WTC11 (cell line): ENCODE measurements at regions not wholly inside any gene's neighbourhood (a gene's known extent, or its start where the extent isn't known, plus 50 kb on each side); places are given as distances from the start of the nearest gene placed in this dataset.

Experiments
- ATAC-seq: fragments of 200-7000 bp; cut with Tn5 transposase; 2 replicates; pipeline ENCODE4 v1.10.0; 2021; ENCODE audit warnings: mild to moderate bottlenecking, moderate library complexity
- CTCF ChIA-PET: fragments of 300-600 bp; sonication (Branson Sonifier 250); formaldehyde crosslinking; loops from one replicate; lab custom pipeline; 2021; ENCODE audit warnings: antibody characterized with exemption; lab: Charles Lee
- POLR2A ChIA-PET: fragments of 350-600 bp; sonication (Branson Sonifier 250); formaldehyde crosslinking; loops from one replicate; lab custom pipeline; 2021; ENCODE audit warnings: antibody characterized with exemption; lab: Charles Lee
- DNase-seq: peaks from one replicate; pipeline ENCODE4 v3.0.0; 2021; ENCODE audit warnings: low spot score
- H3K27ac Mint-ChIP-seq: 2 replicates; pipeline ENCODE4 v1.8.0; 2021; ENCODE audit warnings: mixed read lengths
- H3K27me3 Mint-ChIP-seq: 2 replicates; pipeline ENCODE4 v1.8.0; 2021; ENCODE audit warnings: low read depth, mild to moderate bottlenecking, moderate library complexity, mixed read lengths
- H3K36me3 Mint-ChIP-seq: 2 replicates; pipeline ENCODE4 v1.8.0; 2021; ENCODE audit warnings: mixed read lengths
- H3K4me1 Mint-ChIP-seq: 2 replicates; pipeline ENCODE4 v1.8.0; 2022; ENCODE audit warnings: mixed read lengths
- H3K4me3 Mint-ChIP-seq: 2 replicates; pipeline ENCODE4 v1.8.0; 2021; ENCODE audit warnings: mild to moderate bottlenecking, moderate library complexity, mixed read lengths
- H3K9me3 Mint-ChIP-seq: 2 replicates; pipeline ENCODE4 v1.8.0; 2021; ENCODE audit warnings: mixed read lengths
- ATF2 ChIP-seq: sonication (generic); formaldehyde crosslinking; IDR thresholded peaks from 2 replicates; pipeline ENCODE4 v1.8.1; 2022; ENCODE audit warnings: low read depth, missing genetic modification reagents, borderline replicate concordance
- CBFB ChIP-seq: sonication (generic); formaldehyde crosslinking; IDR thresholded peaks from 2 replicates; pipeline ENCODE4 v1.8.1; 2022; ENCODE audit warnings: mild to moderate bottlenecking, low read depth, missing genetic modification reagents
- CREB1 ChIP-seq: sonication (generic); formaldehyde crosslinking; IDR thresholded peaks from 2 replicates; pipeline ENCODE4 v1.8.0; 2023; ENCODE audit warnings: mild to moderate bottlenecking, missing genetic modification reagents
- E2F4 ChIP-seq: sonication (generic); formaldehyde crosslinking; IDR thresholded peaks from 2 replicates; pipeline ENCODE4 v1.8.1; 2022; ENCODE audit warnings: low read depth, mild to moderate bottlenecking, moderate library complexity, missing genetic modification reagents, borderline replicate concordance
- ESRRA ChIP-seq: sonication (generic); formaldehyde crosslinking; IDR thresholded peaks from 2 replicates; pipeline ENCODE4 v1.8.1; 2022; ENCODE audit warnings: mild to moderate bottlenecking, missing genetic modification reagents, borderline replicate concordance
- FOXP4 ChIP-seq: sonication (generic); formaldehyde crosslinking; IDR thresholded peaks from 2 replicates; pipeline ENCODE4 v1.8.0; 2022; ENCODE audit warnings: mild to moderate bottlenecking, missing genetic modification reagents
- HMGA2 ChIP-seq: fragments of 250-450 bp; sonication (Bioruptor Pico); IDR thresholded peaks from 2 replicates; pipeline ENCODE4 v1.4.0; 2021; ENCODE audit warnings: mild to moderate bottlenecking, moderate library complexity
- HMGXB4 ChIP-seq: sonication (generic); formaldehyde crosslinking; IDR thresholded peaks from 2 replicates; pipeline ENCODE4 v1.8.1; 2023; ENCODE audit warnings: mild to moderate bottlenecking, moderate library complexity, missing genetic modification reagents
- NFYB ChIP-seq: sonication (generic); formaldehyde crosslinking; conservative IDR thresholded peaks from 2 replicates; pipeline ENCODE4 v1.8.0; 2022; ENCODE audit warnings: low read depth, missing genetic modification reagents
- PREB ChIP-seq: sonication (generic); formaldehyde crosslinking; IDR thresholded peaks from 2 replicates; pipeline ENCODE4 v1.8.1; 2022; ENCODE audit warnings: mild to moderate bottlenecking, missing genetic modification reagents, moderate library complexity, borderline replicate concordance
- PRRX2 ChIP-seq: fragments of 250-450 bp; sonication (Bioruptor Pico); IDR thresholded peaks from 2 replicates; pipeline ENCODE4 v1.8.0; 2021; ENCODE audit warnings: mild to moderate bottlenecking
- TEAD1 ChIP-seq: sonication (generic); formaldehyde crosslinking; IDR thresholded peaks from 2 replicates; pipeline ENCODE4 v1.8.0; 2022; ENCODE audit warnings: mild to moderate bottlenecking, missing genetic modification reagents
- TEAD4 ChIP-seq: sonication (generic); formaldehyde crosslinking; IDR thresholded peaks from 2 replicates; pipeline ENCODE4 v1.8.0; 2022; ENCODE audit warnings: mild to moderate bottlenecking, missing genetic modification reagents
- USF1 ChIP-seq: sonication (generic); formaldehyde crosslinking; IDR thresholded peaks from 2 replicates; pipeline ENCODE4 v1.8.0; 2022; ENCODE audit warnings: mild to moderate bottlenecking, missing genetic modification reagents
- ZNF121 ChIP-seq: sonication (generic); formaldehyde crosslinking; IDR thresholded peaks from 2 replicates; pipeline ENCODE4 v1.8.0; 2023; ENCODE audit warnings: missing genetic modification reagents
- ZNF263 ChIP-seq: sonication (generic); formaldehyde crosslinking; IDR thresholded peaks from 2 replicates; pipeline ENCODE4 v1.8.1; 2022; ENCODE audit warnings: low read depth, mild to moderate bottlenecking, moderate library complexity, missing genetic modification reagents
- ZNF423 ChIP-seq: fragments of 250-450 bp; sonication (Bioruptor Pico); IDR thresholded peaks from 2 replicates; pipeline ENCODE4 v2.1.2; 2022; ENCODE audit warnings: mild to moderate bottlenecking, moderate library complexity
- ZNF671 ChIP-seq: fragments of 250-450 bp; sonication (Bioruptor Pico); IDR thresholded peaks from 2 replicates; pipeline ENCODE4 v1.8.0; 2021; ENCODE audit warnings: mild to moderate bottlenecking

- CTCF ChIA-PET, result interaction anchor here (0.9 to 5.3 kb wide), 4 partner anchors 12 to 212 kb away, joined by 3 to 41 read pairs (median 6); no protein-coding TSS in a partner anchor
- H3K27ac Mint-ChIP-seq, result no peak overlapping the region
- H3K9me3 Mint-ChIP-seq, result peaks cover 22% of the 10 kb centered on the region
- peaks cover 13% of the 10 kb centered on the region for H3K27me3 Mint-ChIP-seq
- DNase-seq (no peak), ATAC-seq (no peak)
- no peak overlapping the region for H3K4me3 Mint-ChIP-seq
- H3K36me3 Mint-ChIP-seq, result 0 out of 2 replicates have a peak, but pooled peaks cover 2% of the 10 kb centered on the region
- H3K4me1 Mint-ChIP-seq, result peaks cover 27% of the 10 kb centered on the region
- TF ChIP-seq TEAD4 (no peak), ZNF263 (CRISPR knock-in tag) (no peak), E2F4 (CRISPR knock-in tag) (no peak)
- TF ChIP-seq, all 79 proteins: peak for 0
- POLR2A ChIA-PET, result no interaction called here
These were observed 132.2 kb downstream of the IRF8 start for GRCh38 chr16:86031141-86031678.

- no peak overlapping the region for H3K4me3 Mint-ChIP-seq
- DNase-seq (no peak), ATAC-seq (peak; percentile 47)
- peaks cover 27% of the 10 kb centered on the region for H3K4me1 Mint-ChIP-seq
- ChIA-PET CTCF (interaction anchor here (1.0 to 5.3 kb wide), 4 partner anchors 12 to 308 kb away, joined by 3 to 41 read pairs (median 4); no protein-coding TSS in a partner anchor), POLR2A (no interaction called here)
- peaks cover 16% of the 10 kb centered on the region for H3K9me3 Mint-ChIP-seq
- no peak overlapping the region for H3K27ac Mint-ChIP-seq
- 0 out of 2 replicates have a peak, but pooled peaks have one; percentile 21 for TF ChIP-seq ZNF423 (CRISPR knock-in tag)
- TF ChIP-seq HMGA2, result no peak
- TF ChIP-seq ZNF263 (CRISPR knock-in tag), result peak; percentile 44; the same call in 1 of the 2 replicates
- TF ChIP-seq TEAD1, result no peak
- no peak for TF ChIP-seq ZNF121 (CRISPR knock-in tag)
- peaks cover 9% of the 10 kb centered on the region for H3K27me3 Mint-ChIP-seq
- H3K36me3 Mint-ChIP-seq, result 0 out of 2 replicates have a peak, but pooled peaks cover 2% of the 10 kb centered on the region
These were observed 134.1 kb downstream of the IRF8 start for GRCh38 chr16:86033016-86033474.

- Mint-ChIP-seq H3K27ac (no peak overlapping the region), H3K9me3 (peaks cover 10% of the 10 kb centered on the region), H3K27me3 (peaks cover 5% of the 10 kb centered on the region), H3K4me1 (peaks cover 27% of the 10 kb centered on the region), H3K4me3 (no peak overlapping the region), H3K36me3 (0 out of 2 replicates have a peak, but pooled peaks cover 2% of the 10 kb centered on the region)
- ATAC-seq (no peak), DNase-seq (no peak)
- POLR2A ChIA-PET, result no interaction called here
- CTCF ChIA-PET, result interaction anchor here (0.8 to 5.3 kb wide), 3 partner anchors 11 to 15 kb away, joined by 3 to 41 read pairs (median 5); no protein-coding TSS in a partner anchor
- TF ChIP-seq FOXP4 (CRISPR knock-in tag) (no peak), ATF2 (no peak), USF1 (CRISPR knock-in tag) (no peak), CREB1 (CRISPR knock-in tag) (no peak), NFYB (no peak), HMGXB4 (CRISPR knock-in tag) (no peak), PREB (no peak), ESRRA (CRISPR knock-in tag) (no peak), ZNF671 (CRISPR knock-in tag) (no peak), PRRX2 (CRISPR knock-in tag) (no peak), CBFB (CRISPR knock-in tag) (no peak)
These were observed 135.0 kb downstream of the IRF8 start for GRCh38 chr16:86033971-86034370.
